Calu3 (cell line): ENCODE measurements at regions not wholly inside any gene's neighbourhood (a gene's known extent, or its start where the extent isn't known, plus 50 kb on each side); places are given as distances from the start of the nearest gene placed in this dataset.
"Not testable (repeated sequence)": the region's sequence is repeated elsewhere in the genome, so short reads cannot be mapped to it uniquely, and the experiment has no call there.

ENCODE experiments used
- BruUV-seq: library from RNA; stranded (reverse); fragments of 400-500 nt; replicated peaks from 2 replicates; lab custom pipeline; 2021; lab: Mats Ljungman, UMichigan
- CTCF ChIA-PET: fragments of 300-600 bp; sonication (Branson Sonifier 250); formaldehyde crosslinking; loops from one replicate; lab custom pipeline; 2022; ENCODE audit warnings: antibody characterized with exemption; lab: Charles Lee
- DNase-seq: peaks from one replicate; pipeline ENCODE4 v3.0.0; 2022
- H3K27ac Mint-ChIP-seq: one replicate; pipeline ENCODE4 v1.8.0; 2022; ENCODE audit warnings: mixed read lengths; ENCODE audit not compliant: unreplicated experiment
- H3K27me3 Mint-ChIP-seq: one replicate; pipeline ENCODE4 v1.8.0; 2022; ENCODE audit warnings: mixed read lengths; ENCODE audit not compliant: unreplicated experiment
- H3K36me3 Mint-ChIP-seq: one replicate; pipeline ENCODE4 v1.8.0; 2022; ENCODE audit warnings: mild to moderate bottlenecking, moderate library complexity, mixed read lengths; ENCODE audit not compliant: insufficient read depth, unreplicated experiment
- H3K4me1 Mint-ChIP-seq: one replicate; pipeline ENCODE4 v1.8.0; 2022; ENCODE audit warnings: mild to moderate bottlenecking, low read depth, mixed read lengths; ENCODE audit not compliant: unreplicated experiment
- H3K4me3 Mint-ChIP-seq: one replicate; pipeline ENCODE4 v1.8.0; 2022; ENCODE audit warnings: mild to moderate bottlenecking, low read depth, moderate library complexity, mixed read lengths; ENCODE audit not compliant: unreplicated experiment
- H3K9me3 Mint-ChIP-seq: one replicate; pipeline ENCODE4 v1.8.0; 2022; ENCODE audit warnings: low read depth, mixed read lengths; ENCODE audit not compliant: unreplicated experiment
- CTCF ChIP-seq: fragments of 200-600 bp; IDR thresholded peaks from one replicate; pipeline ENCODE4 v1.8.0; 2022; ENCODE audit warnings: antibody characterized with exemption; ENCODE audit not compliant: unreplicated experiment
- intact Hi-C: fragments of 100-400 bp; cut with micrococcal nuclease; formaldehyde crosslinking; loops from one replicate; pipeline ENCODE4 v1.10.0; 2022; ENCODE audit not compliant: unreplicated experiment

GRCh38 chr5:89055015-89055694 is 172.2 kb upstream of the MEF2C start:
- Mint-ChIP-seq H3K27me3 (no peaks in the 10 kb centered on the region), H3K4me3 (no peak overlapping the region), H3K4me1 (no peaks in the 10 kb centered on the region), H3K36me3 (no peaks in the 10 kb centered on the region), H3K9me3 (peaks cover 8% of the 10 kb centered on the region), H3K27ac (no peak overlapping the region)
- DNase-seq = no peak
- BruUV-seq = no TSS peak
- CTCF ChIA-PET = interaction anchor here (0.7 kb wide), 1 partner anchor 247 kb away, joined by 7 read pairs; no protein-coding TSS in a partner anchor
- intact Hi-C loops = no loop called here
- TF ChIP-seq CTCF = no peak

DNA sequence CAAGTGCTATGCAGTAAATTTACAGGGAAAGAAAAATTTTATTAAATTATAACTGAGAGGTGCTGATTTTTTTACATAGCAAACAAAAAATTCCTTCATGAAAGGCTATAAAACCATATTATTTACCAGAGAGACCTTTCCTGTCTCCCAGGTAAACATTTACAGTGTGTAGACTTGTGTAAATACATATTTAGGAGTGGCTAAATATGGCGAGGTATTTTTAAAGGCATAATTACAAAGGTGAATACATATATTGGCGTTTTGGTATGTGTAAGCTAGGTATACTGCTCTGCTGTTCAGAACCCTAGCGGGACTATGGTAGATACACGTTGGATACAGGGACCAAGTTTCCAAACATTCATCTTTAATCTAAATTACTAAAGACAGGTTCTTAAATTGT is 170.6 kb upstream of the MEF2C start:
- DNase-seq = no peak

GRCh38 chr5:89050062-89050461 is 167.1 kb upstream of the MEF2C start:
- H3K4me3 Mint-ChIP-seq, BruUV-seq, H3K27me3 Mint-ChIP-seq, H3K4me1 Mint-ChIP-seq, H3K9me3 Mint-ChIP-seq, H3K27ac Mint-ChIP-seq, intact Hi-C loops, DNase-seq, H3K36me3 Mint-ChIP-seq, CTCF ChIA-PET: not testable (repeated sequence)

More for the DNA sequence above, 170.6 kb upstream of the MEF2C start:
- Mint-ChIP-seq H3K27ac (no peak overlapping the region), H3K4me3 (no peak overlapping the region), H3K27me3 (no peaks in the 10 kb centered on the region), H3K4me1 (no peaks in the 10 kb centered on the region), H3K9me3 (peaks cover 8% of the 10 kb centered on the region), H3K36me3 (no peaks in the 10 kb centered on the region)
- TF ChIP-seq CTCF = no peak
- no TSS peak for BruUV-seq
- CTCF ChIA-PET = no interaction called here
- intact Hi-C loops = no loop called here

- Mint-ChIP-seq H3K4me1 (peaks cover 9% of the 10 kb centered on the region), H3K27ac (no peak overlapping the region), H3K36me3 (no peaks in the 10 kb centered on the region), H3K9me3 (peaks cover 8% of the 10 kb centered on the region), H3K27me3 (no peaks in the 10 kb centered on the region), H3K4me3 (no peak overlapping the region)
- no peak for TF ChIP-seq CTCF
- no TSS peak for BruUV-seq
- CTCF ChIA-PET = no interaction called here
- intact Hi-C loops = no loop called here
- no peak for DNase-seq
These were observed 164.6 kb upstream of the MEF2C start for GRCh38 chr5:89047571-89047970.

DNA sequence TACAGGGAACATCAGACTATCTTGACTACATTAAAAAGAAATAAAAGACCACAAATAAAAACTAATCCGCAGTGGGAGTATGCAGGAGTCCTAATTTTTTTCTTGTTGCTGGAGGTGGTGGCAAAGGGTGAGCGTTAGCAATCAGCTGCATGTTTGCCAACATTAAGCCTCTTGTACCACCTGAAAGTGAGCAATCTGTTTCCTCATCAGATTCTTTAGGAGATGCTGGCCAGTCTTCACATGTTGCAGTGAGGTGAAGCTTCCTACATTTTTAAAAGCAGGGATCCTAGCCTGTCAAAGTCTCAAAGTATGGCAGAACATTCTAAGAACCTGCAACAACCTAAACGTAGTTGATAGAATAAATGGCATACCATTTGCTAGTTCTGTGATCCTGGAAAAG is 162.2 kb upstream of the MEF2C start:
- BruUV-seq = no TSS peak
- H3K27ac Mint-ChIP-seq = no peak overlapping the region
- H3K4me1 Mint-ChIP-seq = peaks cover 9% of the 10 kb centered on the region
- no peaks in the 10 kb centered on the region for H3K27me3 Mint-ChIP-seq
- H3K9me3 Mint-ChIP-seq = no peaks in the 10 kb centered on the region
- no peak for TF ChIP-seq CTCF
- intact Hi-C loops = no loop called here
- no peaks in the 10 kb centered on the region for H3K36me3 Mint-ChIP-seq
- DNase-seq = no peak
- CTCF ChIA-PET = no interaction called here
- H3K4me3 Mint-ChIP-seq = no peak overlapping the region
